ENCODE measurements at regions not wholly inside any gene's neighbourhood (a gene's known extent, or its start where the extent isn't known, plus 50 kb on each side); places are given as distances from the start of the nearest gene placed in this dataset.
A peak's percentile ranks its signal among the peaks of the same experiment; 100 is the strongest.

GRCh38 chr13:38606699-38607535, 80.0 kb upstream of the FREM2 start:
- no peak for DNase-seq

DNA sequence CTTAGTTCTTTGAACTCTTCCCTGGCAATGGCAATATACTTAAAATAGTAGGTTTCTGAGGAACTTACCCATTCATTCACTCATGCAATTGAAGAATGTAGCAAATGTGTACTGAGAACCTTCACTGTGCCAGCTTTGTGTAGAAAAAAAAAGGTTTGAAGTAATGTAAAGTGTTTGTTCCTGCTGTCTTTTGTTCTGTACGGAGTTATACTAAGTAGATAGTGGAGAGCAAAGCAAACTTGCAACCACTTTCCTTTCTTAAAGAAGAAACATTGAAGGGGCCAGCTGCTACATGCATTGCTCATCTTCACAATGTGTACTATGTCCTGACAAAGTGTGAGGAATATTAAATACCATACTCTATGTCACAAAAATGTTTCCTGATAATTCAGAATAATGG, 68.9 kb upstream of the FREM2 start:
- no peak for DNase-seq

DNA sequence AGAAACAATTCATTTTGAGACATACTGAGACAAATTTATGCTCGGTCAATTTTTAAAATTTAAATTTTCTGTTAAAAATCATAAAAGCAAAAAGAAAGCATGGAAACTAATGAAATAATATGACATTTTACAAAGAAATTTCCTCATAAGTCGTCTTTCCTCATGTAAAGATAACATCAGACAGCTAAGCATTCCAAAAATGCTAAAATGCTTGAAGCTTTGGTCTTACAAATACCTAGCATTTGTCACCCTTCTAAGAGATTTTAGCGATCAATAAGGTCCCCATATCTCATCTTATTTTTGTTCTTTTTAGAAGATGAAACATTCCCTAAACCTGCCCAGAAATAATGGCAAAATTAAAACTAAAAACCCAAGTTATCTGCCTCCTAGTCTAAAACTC, 68.5 kb upstream of the FREM2 start:
- no peak for DNase-seq

DNA sequence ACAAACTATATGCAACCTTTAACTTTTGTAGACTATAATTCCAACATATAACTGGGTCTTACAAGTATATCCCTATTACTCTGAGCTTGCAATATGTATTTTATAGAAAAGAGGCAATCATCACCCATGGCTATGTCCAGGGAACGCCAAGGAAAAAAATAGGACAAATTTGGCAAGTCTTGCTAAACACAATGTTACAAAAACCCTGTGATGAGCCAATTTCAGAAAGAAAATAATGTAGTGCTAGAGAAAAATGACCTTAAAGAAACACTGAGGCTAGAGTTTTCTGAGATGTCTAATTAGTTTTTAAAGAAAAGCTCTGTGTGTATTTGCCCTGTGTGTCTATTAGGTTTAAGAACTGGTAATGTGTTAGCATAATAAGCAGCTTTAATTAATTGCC, 68.0 kb upstream of the FREM2 start:
- peak; percentile 36 to 42 for DNase-seq

DNA sequence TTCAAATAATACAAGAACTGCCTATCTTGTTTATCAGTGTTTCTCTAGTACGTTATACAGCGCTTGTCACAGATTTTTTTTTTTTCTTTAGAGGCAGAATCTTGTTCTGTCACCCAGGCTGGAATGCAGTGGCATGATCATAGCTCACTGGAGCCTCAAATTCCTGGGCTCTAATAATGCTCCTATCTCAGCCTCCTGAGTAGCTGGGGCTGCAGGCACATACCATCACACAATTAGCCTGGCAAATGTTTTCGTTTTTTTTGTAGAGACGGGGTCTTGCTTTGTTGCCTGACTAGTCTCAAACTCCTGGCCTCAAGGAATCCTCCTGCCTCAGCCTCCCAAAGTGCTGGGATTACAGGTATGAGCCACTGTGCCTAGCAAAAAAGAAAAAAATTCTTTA, 66.0 kb upstream of the FREM2 start:
- DNase-seq = no peak

GRCh38 chr13:38624822-38625221, 62.1 kb upstream of the FREM2 start:
- no peak for DNase-seq

DNA sequence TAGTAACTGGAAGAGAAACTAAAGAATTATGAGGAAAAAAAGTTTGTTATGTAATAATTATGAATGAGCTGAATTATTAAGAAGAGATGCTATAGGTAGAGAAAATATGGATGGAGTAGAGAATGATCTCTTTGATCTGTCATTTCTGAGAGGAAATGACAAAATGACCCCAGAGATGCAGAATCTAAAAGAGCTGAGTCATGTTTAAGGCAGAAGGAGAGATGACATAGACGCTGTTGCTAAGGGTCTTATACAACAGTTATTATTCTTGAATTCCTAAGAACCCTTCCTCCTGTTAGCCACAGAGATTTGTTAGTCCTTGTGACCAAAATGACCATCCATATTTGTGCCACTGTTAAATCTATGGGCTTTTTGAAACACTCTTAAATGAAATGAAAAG, 58.3 kb upstream of the FREM2 start:
- DNase-seq = no peak

DNA sequence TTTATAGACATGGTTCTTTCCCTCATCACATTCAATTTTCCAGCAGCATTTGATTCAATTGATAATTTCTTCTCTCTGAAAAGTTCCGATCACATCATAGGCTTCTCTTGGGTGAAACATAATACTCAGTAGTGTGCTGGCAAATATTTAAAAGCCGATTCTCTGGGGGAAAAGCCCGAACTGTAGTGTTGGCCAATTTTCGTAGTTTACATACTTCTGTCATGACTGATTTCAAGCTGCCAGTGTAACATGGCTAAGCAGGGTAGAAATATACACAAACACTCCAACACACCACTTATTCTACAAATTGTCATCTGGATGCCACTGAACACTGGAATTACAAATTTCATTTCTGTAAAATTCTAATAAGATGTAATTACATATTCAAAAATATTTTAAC, 56.1 kb upstream of the FREM2 start:
- DNase-seq = no peak

- DNase-seq = no peak
These were observed 51.8 kb upstream of the FREM2 start for GRCh38 chr13:38635030-38635429.

DNA sequence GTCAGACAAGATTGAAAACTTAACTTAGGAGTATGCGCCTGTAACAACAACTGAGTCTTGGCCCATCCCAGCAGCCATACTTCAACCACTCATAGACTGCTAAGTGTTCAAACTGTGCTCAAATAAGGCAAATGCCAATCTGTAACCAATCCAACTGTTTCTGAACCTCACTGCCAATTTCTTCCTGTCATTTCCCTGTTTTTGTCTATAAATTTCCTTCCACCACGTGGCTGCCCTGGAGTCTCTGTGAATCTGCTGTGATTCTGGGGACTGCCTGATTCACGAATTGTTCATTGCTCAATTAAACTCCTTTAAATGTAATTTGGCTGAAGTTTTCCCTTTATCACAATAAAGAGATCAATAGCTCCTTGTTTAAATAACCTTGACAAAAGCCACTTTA, 50.8 kb upstream of the FREM2 start:
- no peak for DNase-seq

DNA sequence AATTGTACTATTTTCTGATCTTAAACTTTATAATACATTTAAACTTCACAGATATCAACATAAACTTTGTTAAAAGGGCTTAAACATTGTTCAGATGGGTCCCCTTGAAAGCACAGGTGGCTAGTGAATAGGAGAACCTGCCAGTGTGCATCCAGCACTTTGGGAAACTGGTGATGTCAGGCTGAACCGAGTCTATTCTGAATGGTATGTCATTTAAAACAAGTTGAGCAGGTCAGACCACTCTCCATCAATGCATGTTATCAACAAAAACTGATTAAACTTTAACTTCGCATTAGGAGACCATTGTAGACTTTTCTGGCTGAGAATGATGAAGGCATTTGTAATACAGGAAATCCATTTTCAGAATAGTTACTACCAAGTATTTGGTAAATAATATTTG, 50.1 kb upstream of the FREM2 start:
- DNase-seq = peak; percentile 52 to 61

Measured in right lung (tissue), 2 donors.